CD14-positive monocyte (primary cell): ENCODE measurements at regions not wholly inside any gene's neighbourhood (a gene's known extent, or its start where the extent isn't known, plus 50 kb on each side); places are given as distances from the start of the nearest gene placed in this dataset.

Source experiments
- DNase-seq, 3 donors: peaks; one replicate each; pipeline ENCODE4 v3.0.0-alpha.2; 2011 to 2022
- H2AFZ ChIP-seq: 2 replicates; pipeline ENCODE4 v1.6.0; 2012; ENCODE audit warnings: mild to moderate bottlenecking, low read depth, low read length, inconsistent platforms; ENCODE audit not compliant: insufficient read depth, poor library complexity, severe bottlenecking
- H3K27ac ChIP-seq, 2 donors: 1 replicate in 1 of 2; 2 replicates in 1 of 2; pipeline ENCODE4 v1.5.1; 2012 to 2013; ENCODE audit warnings: low read length in 2 of 2, control low read depth in 1 of 2, inconsistent platforms in 1 of 2, low read depth in 1 of 2, mild to moderate bottlenecking in 1 of 2
- H3K27me3 ChIP-seq, 2 donors: one replicate each; pipeline versions ENCODE4 v1.6.0 to v1.6.1; 2011 to 2013; ENCODE audit warnings: low read length in 2 of 2; ENCODE audit not compliant: control insufficient read depth in 2 of 2, insufficient read depth in 2 of 2
- H3K36me3 ChIP-seq, 2 donors: replicated peaks in 1 of 2; 1 replicate in 1 of 2; 2 replicates in 1 of 2; pipeline versions ENCODE4 v1.5.1 to v1.6.1; 2012 to 2013; ENCODE audit warnings: low read length in 2 of 2, control low read depth in 1 of 2, inconsistent platforms in 1 of 2, mild to moderate bottlenecking in 1 of 2; ENCODE audit not compliant: insufficient read depth in 2 of 2, control insufficient read depth in 1 of 2
- H3K4me1 ChIP-seq, 2 donors: 1 replicate in 1 of 2; 2 replicates in 1 of 2; pipeline versions ENCODE4 v1.5.1 to v1.6.1; 2012 to 2013; ENCODE audit warnings: low read length in 2 of 2, control low read depth in 1 of 2, inconsistent platforms in 1 of 2, mild to moderate bottlenecking in 1 of 2, moderate library complexity in 1 of 2; ENCODE audit not compliant: insufficient read depth in 2 of 2, control insufficient read depth in 1 of 2
- H3K4me2 ChIP-seq: replicated peaks from 2 replicates; pipeline ENCODE3; 2012; ENCODE audit warnings: low read length, moderate library complexity, mild to moderate bottlenecking; ENCODE audit not compliant: poor library complexity, severe bottlenecking; ENCODE audit errors: extremely low read depth
- H3K4me3 ChIP-seq, 3 experiments: fragments of 200-600 bp in 1 of 3; sonication (generic) in 1 of 3; replicated peaks in 1 of 3; 1 replicate in 2 of 3; 2 replicates in 1 of 3; pipeline ENCODE4 v1.5.1; 2011 to 2013; ENCODE audit warnings: low read length in 3 of 3, mild to moderate bottlenecking in 3 of 3, control low read depth in 2 of 3, low read depth in 2 of 3, inconsistent platforms in 1 of 3, moderate library complexity in 1 of 3
- H3K79me2 ChIP-seq: 2 replicates; pipeline ENCODE4 v1.6.0; 2012; ENCODE audit warnings: mild to moderate bottlenecking, control low read depth, inconsistent platforms, low read length, moderate library complexity; ENCODE audit not compliant: insufficient read depth
- H3K9ac ChIP-seq: 2 replicates; pipeline ENCODE4 v1.6.0; 2017; ENCODE audit warnings: low read length, mild to moderate bottlenecking; ENCODE audit not compliant: insufficient read depth, poor library complexity, severe bottlenecking
- H3K9me3 ChIP-seq, 2 donors: replicated peaks in 1 of 2; 1 replicate in 1 of 2; 2 replicates in 1 of 2; pipeline versions ENCODE4 v1.5.1 to v1.6.1; 2012 to 2013; ENCODE audit warnings: low read length in 2 of 2, control low read depth in 1 of 2; ENCODE audit not compliant: control insufficient read depth in 1 of 2, insufficient read depth in 1 of 2
- H4K20me1 ChIP-seq: 2 replicates; pipeline ENCODE4 v1.6.0; 2012; ENCODE audit warnings: mild to moderate bottlenecking, low read length, control low read depth, moderate library complexity; ENCODE audit not compliant: insufficient read depth
- H3K27ac Mint-ChIP-seq, 7 donors: one replicate each; pipeline ENCODE4 v1.8.0; 2020; ENCODE audit warnings: mild to moderate bottlenecking in 7 of 7, mixed read lengths in 7 of 7, moderate library complexity in 6 of 7, inconsistent platforms in 2 of 7
- H3K27me3 Mint-ChIP-seq, 3 donors: one replicate each; pipeline ENCODE4 v1.8.0; 2021 to 2022; ENCODE audit warnings: low read depth in 3 of 3, mild to moderate bottlenecking in 3 of 3, mixed read lengths in 3 of 3, moderate library complexity in 3 of 3, inconsistent platforms in 1 of 3
- H3K36me3 Mint-ChIP-seq, 2 donors: one replicate each; pipeline ENCODE4 v1.8.0; 2020; ENCODE audit warnings: mixed read lengths in 2 of 2, inconsistent platforms in 1 of 2, mild to moderate bottlenecking in 1 of 2
- H3K4me1 Mint-ChIP-seq: one replicate; pipeline ENCODE4 v1.8.0; 2020; ENCODE audit warnings: mild to moderate bottlenecking, mixed read lengths
- H3K4me3 Mint-ChIP-seq, 2 donors: one replicate each; pipeline ENCODE4 v1.8.0; 2020; ENCODE audit warnings: mild to moderate bottlenecking in 2 of 2, mixed read lengths in 2 of 2, moderate library complexity in 1 of 2
- H3K9me3 Mint-ChIP-seq, 7 donors: one replicate each; pipeline ENCODE4 v1.8.0; 2020 to 2022; ENCODE audit warnings: mixed read lengths in 7 of 7, mild to moderate bottlenecking in 6 of 7, moderate library complexity in 6 of 7, inconsistent platforms in 2 of 7
- WGBS: methylation state at CpG from one replicate; pipeline ENCODE4 v1.1.5; 2013; ENCODE audit warnings: missing lambda C conversion rate; ENCODE audit not compliant: insufficient coverage; 5-methylcytosine and 5-hydroxymethylcytosine counted together
- intact Hi-C, 2 donors: fragments of 100-400 bp; cut with micrococcal nuclease; formaldehyde crosslinking; loops; one replicate each; pipeline versions ENCODE4 v1.15.0 to v1.15.1; 2023
- TF ChIP-seq, protein P1 (sequence below): fragments of 200-600 bp; IDR thresholded peaks from one replicate; pipeline ENCODE4 v1.8.0; 2022; ENCODE audit warnings: antibody characterized with exemption, mild to moderate bottlenecking

- Mint-ChIP-seq H3K36me3 (no peaks in the 10 kb centered on the region), H3K4me3 (no peak overlapping the region), H3K4me1 (no peaks in the 10 kb centered on the region), H3K9me3 (peaks cover 0 to 7% (median 0%) of the 10 kb centered on the region in 7 donors), H3K27me3 (peaks cover 0 to 1% (median 0%) of the 10 kb centered on the region in 3 donors), H3K27ac (no peak overlapping the region)
- Histone ChIP-seq H3K4me2 (no peak overlapping the region), H3K9ac (no peak overlapping the region), H2AFZ (no peak overlapping the region), H3K79me2 (no peaks in the 10 kb centered on the region), H3K9me3 (no peaks in the 10 kb centered on the region), H3K27me3 (no peaks in the 10 kb centered on the region), H3K4me3 (no peak overlapping the region), H4K20me1 (no peaks in the 10 kb centered on the region), H3K27ac (no peak overlapping the region), H3K4me1 (no peaks in the 10 kb centered on the region), H3K36me3 (no peaks in the 10 kb centered on the region)
- intact Hi-C loops = no loop called here
- TF ChIP-seq, protein P1, sequence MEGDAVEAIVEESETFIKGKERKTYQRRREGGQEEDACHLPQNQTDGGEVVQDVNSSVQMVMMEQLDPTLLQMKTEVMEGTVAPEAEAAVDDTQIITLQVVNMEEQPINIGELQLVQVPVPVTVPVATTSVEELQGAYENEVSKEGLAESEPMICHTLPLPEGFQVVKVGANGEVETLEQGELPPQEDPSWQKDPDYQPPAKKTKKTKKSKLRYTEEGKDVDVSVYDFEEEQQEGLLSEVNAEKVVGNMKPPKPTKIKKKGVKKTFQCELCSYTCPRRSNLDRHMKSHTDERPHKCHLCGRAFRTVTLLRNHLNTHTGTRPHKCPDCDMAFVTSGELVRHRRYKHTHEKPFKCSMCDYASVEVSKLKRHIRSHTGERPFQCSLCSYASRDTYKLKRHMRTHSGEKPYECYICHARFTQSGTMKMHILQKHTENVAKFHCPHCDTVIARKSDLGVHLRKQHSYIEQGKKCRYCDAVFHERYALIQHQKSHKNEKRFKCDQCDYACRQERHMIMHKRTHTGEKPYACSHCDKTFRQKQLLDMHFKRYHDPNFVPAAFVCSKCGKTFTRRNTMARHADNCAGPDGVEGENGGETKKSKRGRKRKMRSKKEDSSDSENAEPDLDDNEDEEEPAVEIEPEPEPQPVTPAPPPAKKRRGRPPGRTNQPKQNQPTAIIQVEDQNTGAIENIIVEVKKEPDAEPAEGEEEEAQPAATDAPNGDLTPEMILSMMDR = no peak
- WGBS = no CpG with 5 or more reads among the region's 3 CpGs
- DNase-seq = no peak
Observed at GRCh38 chrY:15301879-15302278, 777.5 kb downstream of the NLGN4Y start.

DNA sequence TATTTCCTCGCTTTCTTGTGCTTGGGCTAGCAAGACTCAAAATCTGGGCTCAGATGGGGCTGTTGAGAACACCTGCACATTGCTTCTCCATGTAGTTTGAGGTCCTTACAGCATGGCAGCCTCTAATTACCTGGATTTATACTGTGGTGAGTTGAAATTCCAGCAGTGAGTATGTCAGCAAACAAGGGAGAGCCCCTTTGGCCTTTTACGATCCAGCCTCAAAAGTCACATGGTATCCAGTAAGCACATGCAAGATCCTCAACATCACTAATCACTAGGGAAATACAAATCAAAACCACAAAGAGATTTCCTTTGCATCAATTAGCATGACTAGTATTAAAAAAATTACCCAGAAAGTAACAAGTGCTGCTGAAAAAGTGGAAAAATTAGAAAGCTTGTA, 787.8 kb downstream of the NLGN4Y start:
- Histone ChIP-seq H3K27me3 (no peaks in the 10 kb centered on the region), H3K4me3 (no peak overlapping the region), H3K79me2 (no peaks in the 10 kb centered on the region), H4K20me1 (no peaks in the 10 kb centered on the region), H3K36me3 (no peaks in the 10 kb centered on the region), H3K4me2 (no peak overlapping the region), H3K9ac (no peak overlapping the region), H2AFZ (no peak overlapping the region), H3K27ac (no peak overlapping the region), H3K4me1 (no peaks in the 10 kb centered on the region), H3K9me3 (no peaks in the 10 kb centered on the region)
- no CpG with 5 or more reads among the region's 2 CpGs for WGBS
- Mint-ChIP-seq H3K4me1 (no peaks in the 10 kb centered on the region), H3K9me3 (peaks cover 0 to 4% (median 0%) of the 10 kb centered on the region in 7 donors), H3K4me3 (no peak overlapping the region), H3K36me3 (no peaks in the 10 kb centered on the region), H3K27me3 (no peaks in the 10 kb centered on the region), H3K27ac (no peak overlapping the region)
- no peak for DNase-seq
- TF ChIP-seq, protein P1 = no peak
- intact Hi-C loops = no loop called here
